Body of pancreas (tissue), 4 donors: ENCODE measurements at regions not wholly inside any gene's neighbourhood (a gene's known extent, or its start where the extent isn't known, plus 50 kb on each side); places are given as distances from the start of the nearest gene placed in this dataset.

Source experiments
- ATAC-seq: fragments of 150-250 bp; one replicate; pipeline ENCODE4 v1.9.1; 2016
- DNase-seq, 4 donors: peaks; one replicate each; pipeline ENCODE4 v3.0.0-alpha.2; 2019
- H3K27ac ChIP-seq, 4 donors: fragments of 200-600 bp; sonication (generic); 1 replicate in 3 of 4; 2 replicates in 1 of 4; pipeline versions ENCODE4 v1.5.1 to v1.6.1; 2016 to 2019; ENCODE audit warnings: mild to moderate bottlenecking in 1 of 4, mixed read lengths in 1 of 4, moderate library complexity in 1 of 4
- H3K27me3 ChIP-seq, 2 donors: fragments of 200-600 bp; sonication (generic); one replicate each; pipeline ENCODE4 v1.6.0; 2016; ENCODE audit warnings: mild to moderate bottlenecking in 1 of 2
- H3K36me3 ChIP-seq, 2 donors: fragments of 200-600 bp; sonication (generic); replicated peaks in 1 of 2; 2 replicates each; pipeline ENCODE4 v1.5.1; 2016; ENCODE audit warnings: low read depth in 2 of 2; ENCODE audit not compliant: insufficient read depth in 1 of 2
- H3K4me1 ChIP-seq: fragments of 200-600 bp; sonication (generic); one replicate; pipeline ENCODE4 v1.6.0; 2016
- H3K4me3 ChIP-seq, 2 donors: fragments of 200-600 bp; sonication (generic); 1 replicate in 1 of 2; 2 replicates in 1 of 2; pipeline ENCODE4 v1.5.1; 2016 to 2019
- H3K9me3 ChIP-seq, 3 donors: fragments of 200-600 bp; sonication (generic); 1 replicate in 2 of 3; 2 replicates in 1 of 3; pipeline ENCODE4 v1.5.1; 2016
- CTCF ChIP-seq, 7 experiments: fragments of 450-650 bp in 4 of 7; fragments of 200-600 bp in 3 of 7; sonication (generic) in 3 of 7; IDR thresholded peaks; one replicate each; pipeline ENCODE4 v1.5.1; 2016 to 2019; ENCODE audit warnings: antibody characterized with exemption in 7 of 7
- POLR2A ChIP-seq, 3 donors: fragments of 450-650 bp; IDR thresholded peaks; one replicate each; pipeline ENCODE4 v1.6.1; 2016; ENCODE audit warnings: antibody characterized with exemption in 3 of 3, mild to moderate bottlenecking in 2 of 3
- WGBS, 2 donors: methylation state at CpG; one replicate each; pipeline ENCODE4 v1.1.5; 2017; 5-methylcytosine and 5-hydroxymethylcytosine counted together
- intact Hi-C: fragments of 100-400 bp; cut with DNase I; formaldehyde crosslinking; loops from one replicate; pipeline ENCODE4 v1.15.1; 2023

GRCh38 chr14:27929797-27930347 is 836.7 kb upstream of the FOXG1 start:
- ATAC-seq, result no peak
- intact Hi-C loops, result no loop called here
- 33 to 57% methylated on average over 1 of the region's 1 CpG for WGBS, 2 donors

GRCh38 chr14:27938392-27938791 is 828.2 kb upstream of the FOXG1 start:
- 27 to 36% methylated on average over 1 of the region's 1 CpG for WGBS, 2 donors
- intact Hi-C loops, result no loop called here
- TF ChIP-seq CTCF (IDR thresholded peaks at IDR 0.05) (no peak), POLR2A (IDR thresholded peaks at IDR 0.05) (no peak)
- no peak for DNase-seq
- no peak overlapping the region for H3K4me3 ChIP-seq
- no peaks in the 10 kb centered on the region for H3K9me3 ChIP-seq
- H3K27ac ChIP-seq, result no peak overlapping the region
- no peaks in the 10 kb centered on the region for H3K4me1 ChIP-seq
- no peaks in the 10 kb centered on the region for H3K27me3 ChIP-seq
- no peaks in the 10 kb centered on the region for H3K36me3 ChIP-seq
- no peak for ATAC-seq

More at GRCh38 chr14:27929797-27930347, 836.7 kb upstream of the FOXG1 start:
- Histone ChIP-seq H3K4me3 (no peak overlapping the region), H3K9me3 (no peaks in the 10 kb centered on the region), H3K36me3 (no peaks in the 10 kb centered on the region), H3K27ac (no peak overlapping the region), H3K27me3 (no peaks in the 10 kb centered on the region), H3K4me1 (no peaks in the 10 kb centered on the region)
- no peak for DNase-seq
- TF ChIP-seq CTCF (IDR thresholded peaks at IDR 0.05) (no peak), POLR2A (IDR thresholded peaks at IDR 0.05) (no peak)

GRCh38 chr14:27945512-27945911 is 821.1 kb upstream of the FOXG1 start:
- ATAC-seq (no peak), DNase-seq (no peak)
- Histone ChIP-seq H3K36me3 (no peaks in the 10 kb centered on the region), H3K4me3 (no peak overlapping the region), H3K4me1 (no peaks in the 10 kb centered on the region), H3K9me3 (no peaks in the 10 kb centered on the region), H3K27me3 (no peaks in the 10 kb centered on the region), H3K27ac (no peak overlapping the region)
- 29 to 42% methylated on average over 4 of the region's 4 CpGs for WGBS, 2 donors
- TF ChIP-seq POLR2A (IDR thresholded peaks at IDR 0.05), result no peak
- no peak for TF ChIP-seq CTCF (IDR thresholded peaks at IDR 0.05)
- intact Hi-C loops, result no loop called here

- Histone ChIP-seq H3K4me3 (no peak overlapping the region), H3K4me1 (no peaks in the 10 kb centered on the region), H3K9me3 (no peaks in the 10 kb centered on the region), H3K27me3 (no peaks in the 10 kb centered on the region), H3K27ac (no peak overlapping the region), H3K36me3 (no peaks in the 10 kb centered on the region)
- TF ChIP-seq CTCF (IDR thresholded peaks at IDR 0.05), result no peak
- no peak for TF ChIP-seq POLR2A (IDR thresholded peaks at IDR 0.05)
- intact Hi-C loops, result no loop called here
- 59 to 66% methylated on average over 2 of the region's 2 CpGs for WGBS, 2 donors
- ATAC-seq (no peak), DNase-seq (no peak)
These were observed 807.8 kb upstream of the FOXG1 start for GRCh38 chr14:27958757-27959156.

- H3K9me3 ChIP-seq, result no peaks in the 10 kb centered on the region
- ATAC-seq, result no peak
- intact Hi-C loops, result no loop called here
- no peak overlapping the region for H3K27ac ChIP-seq
- no peaks in the 10 kb centered on the region for H3K36me3 ChIP-seq
- WGBS, 2 donors, result 19 to 22% methylated on average over 5 of the region's 5 CpGs
- no peak overlapping the region for H3K4me3 ChIP-seq
- no peaks in the 10 kb centered on the region for H3K27me3 ChIP-seq
- H3K4me1 ChIP-seq, result no peaks in the 10 kb centered on the region
- peak in 1 of 4 donors; percentile 13 for DNase-seq
- no peak for TF ChIP-seq POLR2A (IDR thresholded peaks at IDR 0.05)
- no peak for TF ChIP-seq CTCF (IDR thresholded peaks at IDR 0.05)
These were observed 770.9 kb upstream of the FOXG1 start for GRCh38 chr14:27995691-27996090.
